Stomach (tissue), 8 donors: ENCODE measurements at regions not wholly inside any gene's neighbourhood (a gene's known extent, or its start where the extent isn't known, plus 50 kb on each side); places are given as distances from the start of the nearest gene placed in this dataset.

Experiments used
- DNase-seq, 2 donors: peaks; one replicate each; pipeline versions ENCODE4 v3.0.0 to v3.0.0-alpha.2; 2013 to 2019
- H3K27ac ChIP-seq, 5 donors: fragments of 200-600 bp in 4 of 5; sonication (generic) in 4 of 5; one replicate each; pipeline ENCODE4 v1.5.1; 2013 to 2019; ENCODE audit warnings: mild to moderate bottlenecking in 1 of 5, moderate library complexity in 1 of 5
- H3K27me3 ChIP-seq, 3 donors: fragments of 200-600 bp; sonication (generic); one replicate each; pipeline ENCODE4 v1.5.1; 2017 to 2019; ENCODE audit warnings: mixed run types in 1 of 3
- H3K36me3 ChIP-seq, 4 donors: fragments of 200-600 bp; sonication (generic); 1 replicate in 3 of 4; 2 replicates in 1 of 4; pipeline ENCODE4 v1.5.1; 2016 to 2019
- H3K4me1 ChIP-seq, 4 donors: fragments of 200-600 bp; sonication (generic); one replicate each; pipeline ENCODE4 v1.5.1; 2016 to 2019
- H3K4me3 ChIP-seq, 4 donors: fragments of 200-600 bp; sonication (generic) in 3 of 4; one replicate each; pipeline ENCODE4 v1.5.1; 2016 to 2019; ENCODE audit warnings: mild to moderate bottlenecking in 1 of 4
- H3K9me3 ChIP-seq, 4 donors: fragments of 200-600 bp; sonication (generic); one replicate each; pipeline ENCODE4 v1.5.1; 2016 to 2019
- EP300 ChIP-seq: sonication (generic); formaldehyde crosslinking; IDR thresholded peaks from one replicate; pipeline ENCODE4 v1.6.1; 2017; ENCODE audit warnings: antibody characterized with exemption
- POLR2A ChIP-seq, 4 donors: fragments of 450-650 bp; IDR thresholded peaks; one replicate each; pipeline ENCODE4 v1.6.1; 2016; ENCODE audit warnings: antibody characterized with exemption in 4 of 4, control low read depth in 2 of 4, mild to moderate bottlenecking in 1 of 4, moderate library complexity in 1 of 4
- POLR2AphosphoS5 ChIP-seq, 3 donors: sonication (generic); formaldehyde crosslinking; IDR thresholded peaks; one replicate each; pipeline ENCODE4 v1.6.1; 2016; ENCODE audit warnings: antibody characterized with exemption in 3 of 3
- WGBS, 5 donors: extraction: QIAGEN DNeasy Blood & Tissue Kit in 3 of 5; methylation state at CpG; one replicate each; pipeline versions ENCODE4 v1.1.5 to v1.1.7; 2013 to 2018; 5-methylcytosine and 5-hydroxymethylcytosine counted together
- intact Hi-C: fragments of 100-400 bp; cut with DNase I; formaldehyde crosslinking; loops from one replicate; pipeline ENCODE4 v1.15.1; 2023; ENCODE audit warnings: low total_unique reads
- TF ChIP-seq, protein P1 (sequence below), 7 experiments: fragments of 450-650 bp in 4 of 7; fragments of 200-600 bp in 3 of 7; sonication (generic) in 3 of 7; IDR thresholded peaks; one replicate each; pipeline ENCODE4 v1.5.1; 2016 to 2019; ENCODE audit warnings: antibody characterized with exemption in 7 of 7, control low read depth in 2 of 7, mild to moderate bottlenecking in 1 of 7
- donor health status: healthy with polysubstance abuse.
- donor health status: Bipolar disorder and iron deficiency.
- donor health status: healthy.

DNA sequence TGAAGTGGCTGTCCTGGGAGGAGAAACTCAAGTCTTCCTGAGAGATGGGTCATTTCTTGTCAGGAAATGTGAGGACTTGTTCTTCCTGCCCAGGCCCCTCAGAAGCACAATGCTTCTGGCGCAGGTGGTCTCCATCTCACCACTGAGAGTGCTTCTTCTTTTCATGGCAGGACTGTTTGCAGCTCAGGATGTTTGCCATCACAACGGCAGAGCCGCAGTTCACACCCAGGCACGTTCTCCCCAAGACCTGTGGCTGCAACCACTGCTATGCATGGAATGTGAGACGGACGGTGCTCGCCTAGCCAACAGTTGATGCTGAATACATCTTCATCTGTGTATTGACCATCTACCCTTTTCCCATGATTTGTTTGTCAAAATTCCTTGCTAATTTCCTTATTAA is 216.3 kb downstream of the GADD45G start:
- no peak for DNase-seq
- no peak for TF ChIP-seq EP300
- no peak for TF ChIP-seq POLR2A (IDR thresholded peaks at IDR 0.05)
- TF ChIP-seq POLR2AphosphoS5 (IDR thresholded peaks at IDR 0.05) = no peak
- TF ChIP-seq, protein P1, sequence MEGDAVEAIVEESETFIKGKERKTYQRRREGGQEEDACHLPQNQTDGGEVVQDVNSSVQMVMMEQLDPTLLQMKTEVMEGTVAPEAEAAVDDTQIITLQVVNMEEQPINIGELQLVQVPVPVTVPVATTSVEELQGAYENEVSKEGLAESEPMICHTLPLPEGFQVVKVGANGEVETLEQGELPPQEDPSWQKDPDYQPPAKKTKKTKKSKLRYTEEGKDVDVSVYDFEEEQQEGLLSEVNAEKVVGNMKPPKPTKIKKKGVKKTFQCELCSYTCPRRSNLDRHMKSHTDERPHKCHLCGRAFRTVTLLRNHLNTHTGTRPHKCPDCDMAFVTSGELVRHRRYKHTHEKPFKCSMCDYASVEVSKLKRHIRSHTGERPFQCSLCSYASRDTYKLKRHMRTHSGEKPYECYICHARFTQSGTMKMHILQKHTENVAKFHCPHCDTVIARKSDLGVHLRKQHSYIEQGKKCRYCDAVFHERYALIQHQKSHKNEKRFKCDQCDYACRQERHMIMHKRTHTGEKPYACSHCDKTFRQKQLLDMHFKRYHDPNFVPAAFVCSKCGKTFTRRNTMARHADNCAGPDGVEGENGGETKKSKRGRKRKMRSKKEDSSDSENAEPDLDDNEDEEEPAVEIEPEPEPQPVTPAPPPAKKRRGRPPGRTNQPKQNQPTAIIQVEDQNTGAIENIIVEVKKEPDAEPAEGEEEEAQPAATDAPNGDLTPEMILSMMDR (IDR thresholded peaks at IDR 0.05) = no peak
- intact Hi-C loops = no loop called here
- Histone ChIP-seq H3K9me3 (no peaks in the 10 kb centered on the region), H3K4me3 (no peak overlapping the region), H3K27me3 (no peaks in the 10 kb centered on the region), H3K27ac (no peak overlapping the region), H3K36me3 (no peaks in the 10 kb centered on the region), H3K4me1 (peaks cover 0 to 4% (median 0%) of the 10 kb centered on the region in 4 donors)
- 56 to 70% (median 60%) methylated on average over 7 of the region's 7 CpGs for WGBS, 5 donors

DNA sequence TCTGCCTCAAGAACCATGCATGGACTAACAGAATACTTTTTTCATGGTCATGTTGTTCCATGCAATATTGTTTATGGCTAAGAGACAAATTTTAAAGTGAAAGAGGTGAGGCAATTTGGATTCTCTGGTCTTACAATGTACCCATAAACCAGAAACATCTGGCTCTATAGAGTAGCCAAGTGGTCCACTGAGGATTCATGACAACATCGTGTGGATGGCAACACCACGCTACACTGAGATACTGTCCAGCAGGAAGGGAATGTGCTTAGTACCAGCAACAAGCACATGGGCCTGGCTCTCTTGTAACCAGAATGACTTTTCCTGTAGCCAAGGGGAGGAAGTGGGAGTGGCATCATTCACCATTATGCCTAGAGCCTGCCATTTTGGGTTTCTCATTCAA is 218.2 kb downstream of the GADD45G start:
- DNase-seq = no peak
- Histone ChIP-seq H3K27ac (no peak overlapping the region), H3K9me3 (no peaks in the 10 kb centered on the region), H3K4me1 (no peaks in the 10 kb centered on the region), H3K4me3 (no peak overlapping the region), H3K36me3 (no peaks in the 10 kb centered on the region), H3K27me3 (no peaks in the 10 kb centered on the region)
- intact Hi-C loops = no loop called here
- 93 to 99% (median 98%) methylated on average over 2 of the region's 2 CpGs for WGBS, 5 donors
- no peak for TF ChIP-seq POLR2AphosphoS5 (IDR thresholded peaks at IDR 0.05)
- no peak for TF ChIP-seq POLR2A (IDR thresholded peaks at IDR 0.05)
- TF ChIP-seq, protein P1 (IDR thresholded peaks at IDR 0.05) = no peak
- no peak for TF ChIP-seq EP300

DNA sequence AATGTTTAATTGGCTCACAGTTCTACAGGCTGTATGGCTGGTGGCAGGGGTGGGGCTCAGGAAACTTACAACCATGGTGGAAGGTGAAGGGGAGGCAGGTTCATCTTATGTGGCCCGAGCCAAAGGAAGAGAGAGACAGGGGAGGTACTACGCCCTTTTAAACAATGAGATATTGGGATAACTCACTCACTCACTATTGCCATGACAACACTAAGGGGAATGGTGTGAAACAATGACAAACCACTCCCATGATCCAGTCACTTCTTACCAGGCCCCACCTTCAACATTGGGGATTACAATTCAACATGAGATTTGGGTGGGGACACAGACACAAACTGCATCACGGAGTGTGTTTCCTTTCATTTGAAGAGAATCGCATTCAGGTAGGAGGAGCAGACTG is 220.9 kb downstream of the GADD45G start:
- WGBS, 5 donors = 86 to 94% (median 89%) methylated on average over 4 of the region's 4 CpGs
- Histone ChIP-seq H3K9me3 (no peaks in the 10 kb centered on the region), H3K4me3 (no peak overlapping the region), H3K27me3 (no peaks in the 10 kb centered on the region), H3K36me3 (no peaks in the 10 kb centered on the region), H3K4me1 (no peaks in the 10 kb centered on the region), H3K27ac (no peak overlapping the region)
- intact Hi-C loops = no loop called here
- no peak for DNase-seq
- no peak for TF ChIP-seq EP300
- no peak for TF ChIP-seq POLR2A (IDR thresholded peaks at IDR 0.05)
- no peak for TF ChIP-seq POLR2AphosphoS5 (IDR thresholded peaks at IDR 0.05)
- TF ChIP-seq, protein P1 (IDR thresholded peaks at IDR 0.05) = no peak

DNA sequence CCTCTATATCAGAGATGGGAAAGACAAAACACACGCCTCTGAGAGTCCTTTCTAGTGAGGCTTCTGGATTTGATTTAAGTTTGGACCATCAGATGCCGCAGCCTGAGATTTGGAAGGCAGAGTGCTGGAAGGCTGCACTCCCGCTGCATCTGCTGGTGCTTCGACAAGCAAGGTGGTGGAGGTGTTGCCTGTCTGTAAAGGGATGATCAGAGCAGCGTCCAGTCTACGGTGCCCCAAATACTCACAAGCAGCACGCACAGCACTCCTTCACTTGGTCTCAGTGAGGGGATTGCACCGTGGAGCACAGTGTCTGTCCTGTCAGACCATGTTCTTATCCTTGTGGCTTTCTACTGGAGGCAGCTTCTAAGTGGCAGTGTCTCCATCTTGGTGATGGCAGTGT is 221.4 kb downstream of the GADD45G start:
- intact Hi-C loops = no loop called here
- Histone ChIP-seq H3K4me1 (no peaks in the 10 kb centered on the region), H3K4me3 (no peak overlapping the region), H3K9me3 (no peaks in the 10 kb centered on the region), H3K27me3 (no peaks in the 10 kb centered on the region), H3K27ac (no peak overlapping the region), H3K36me3 (no peaks in the 10 kb centered on the region)
- no peak for DNase-seq
- TF ChIP-seq EP300 (no peak), POLR2AphosphoS5 (IDR thresholded peaks at IDR 0.05) (no peak), POLR2A (IDR thresholded peaks at IDR 0.05) (no peak)
- TF ChIP-seq, protein P1 (IDR thresholded peaks at IDR 0.05) = no peak
- 92 to 95% (median 93%) methylated on average over 8 of the region's 8 CpGs for WGBS, 5 donors
